Activated B cell treated with CpG ODN at 0.5 μM for 24 hours (primary cell): ENCODE measurements at regions not wholly inside any gene's neighbourhood (a gene's known extent, or its start where the extent isn't known, plus 50 kb on each side); places are given as distances from the start of the nearest gene placed in this dataset.

Source experiments
- ATAC-seq: fragments of 200-7000 bp; cut with Tn5 transposase; one replicate; pipeline ENCODE4 v1.10.0; 2021; ENCODE audit warnings: low read depth, mild to moderate bottlenecking, moderate library complexity
- CTCF ChIA-PET: fragments of 350-600 bp; sonication (Branson Sonifier 250); formaldehyde crosslinking; loops from one replicate; lab custom pipeline; 2021; ENCODE audit warnings: antibody characterized with exemption; lab: Charles Lee
- POLR2A ChIA-PET: fragments of 350-600 bp; sonication (Branson Sonifier 250); formaldehyde crosslinking; loops from one replicate; lab custom pipeline; 2021; ENCODE audit warnings: antibody characterized with exemption; lab: Charles Lee
- DNase-seq: peaks from one replicate; pipeline ENCODE4 v3.0.0; 2022
- H3K27ac Mint-ChIP-seq: one replicate; pipeline ENCODE4 v1.8.0; 2020; ENCODE audit warnings: mixed read lengths
- H3K27me3 Mint-ChIP-seq: one replicate; pipeline ENCODE4 v1.8.0; 2021; ENCODE audit warnings: mixed read lengths
- H3K36me3 Mint-ChIP-seq: one replicate; pipeline ENCODE4 v1.8.0; 2021; ENCODE audit warnings: low read depth, mixed read lengths
- H3K4me1 Mint-ChIP-seq: one replicate; pipeline ENCODE4 v1.8.0; 2021; ENCODE audit warnings: mixed read lengths
- H3K4me3 Mint-ChIP-seq: one replicate; pipeline ENCODE4 v1.8.0; 2020; ENCODE audit warnings: mild to moderate bottlenecking, mixed read lengths
- H3K9me3 Mint-ChIP-seq: one replicate; pipeline ENCODE4 v1.8.0; 2020; ENCODE audit warnings: mixed read lengths
- intact Hi-C: fragments of 100-400 bp; cut with micrococcal nuclease; formaldehyde crosslinking; loops from one replicate; pipeline ENCODE4 v1.15.1; 2024
- TF ChIP-seq, protein P1 (sequence below): fragments of 200-600 bp; IDR thresholded peaks from one replicate; pipeline ENCODE4 v1.8.0; 2022; ENCODE audit warnings: antibody characterized with exemption, mild to moderate bottlenecking

DNA sequence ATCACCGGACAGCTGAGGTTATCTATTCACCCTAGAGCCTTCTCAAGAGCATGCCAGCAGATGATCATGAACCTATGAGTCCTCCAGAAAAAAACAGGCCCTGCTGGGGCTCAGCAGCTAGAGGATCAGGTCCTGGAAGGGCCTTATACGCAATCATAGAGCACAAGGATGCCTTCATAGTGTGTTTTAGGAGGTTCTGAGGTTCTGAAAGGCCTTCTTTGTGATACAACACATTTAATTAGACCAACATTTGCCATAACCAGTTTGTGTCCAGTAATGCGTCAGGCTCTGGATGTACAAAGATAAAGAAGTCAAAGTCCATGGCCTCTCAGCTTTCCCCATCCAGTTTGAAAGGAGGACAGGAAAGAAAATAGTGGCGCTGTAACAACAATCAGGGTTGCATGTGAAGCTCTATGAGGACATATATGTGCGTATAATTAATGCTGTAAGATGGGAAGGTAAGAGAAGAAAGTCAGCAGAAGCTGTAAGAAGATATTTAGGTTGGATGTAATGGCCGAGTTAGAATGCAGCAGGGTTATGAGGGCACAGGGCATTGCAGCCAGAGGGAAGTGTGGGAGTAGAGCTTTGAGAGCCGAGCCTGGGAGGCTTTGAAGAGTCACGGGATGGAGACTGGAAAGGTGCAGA is 302.6 kb upstream of the TBL1XR1 start:
- CTCF ChIA-PET = no interaction called here
- ATAC-seq = no peak
- POLR2A ChIA-PET = no interaction called here

DNA sequence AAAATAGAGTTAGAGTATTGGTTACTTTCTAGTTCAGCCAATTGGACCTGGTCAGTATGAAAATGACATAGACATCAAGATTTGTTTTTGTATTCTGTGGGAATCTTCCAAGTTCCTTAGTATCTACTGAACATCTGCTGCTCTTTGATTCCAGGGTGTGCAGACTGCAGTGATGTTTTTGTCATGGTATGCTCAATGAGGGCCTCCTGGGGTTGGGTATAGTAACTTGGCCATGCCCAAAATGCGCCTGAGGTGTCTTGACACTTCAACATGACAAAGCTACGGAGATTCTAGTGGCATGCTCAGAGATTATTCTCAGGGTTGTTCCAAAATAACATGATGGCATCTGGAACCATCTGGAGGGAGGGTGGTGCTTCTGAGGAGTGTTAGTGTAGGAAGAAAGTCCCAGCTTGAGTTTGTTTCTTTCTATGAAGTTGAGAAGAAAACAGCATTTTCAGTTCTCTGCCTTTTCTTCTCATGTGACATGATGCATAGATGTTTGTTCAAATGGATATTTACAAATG is 313.5 kb upstream of the TBL1XR1 start:
- Mint-ChIP-seq H3K36me3 (no peaks in the 10 kb centered on the region), H3K4me3 (no peak overlapping the region), H3K27me3 (no peaks in the 10 kb centered on the region), H3K27ac (no peak overlapping the region), H3K9me3 (no peaks in the 10 kb centered on the region), H3K4me1 (peaks cover 3% of the 10 kb centered on the region)
- POLR2A ChIA-PET = no interaction called here
- DNase-seq (no peak), ATAC-seq (no peak)
- CTCF ChIA-PET = no interaction called here
- intact Hi-C loops = no loop called here
- TF ChIP-seq, protein P1, sequence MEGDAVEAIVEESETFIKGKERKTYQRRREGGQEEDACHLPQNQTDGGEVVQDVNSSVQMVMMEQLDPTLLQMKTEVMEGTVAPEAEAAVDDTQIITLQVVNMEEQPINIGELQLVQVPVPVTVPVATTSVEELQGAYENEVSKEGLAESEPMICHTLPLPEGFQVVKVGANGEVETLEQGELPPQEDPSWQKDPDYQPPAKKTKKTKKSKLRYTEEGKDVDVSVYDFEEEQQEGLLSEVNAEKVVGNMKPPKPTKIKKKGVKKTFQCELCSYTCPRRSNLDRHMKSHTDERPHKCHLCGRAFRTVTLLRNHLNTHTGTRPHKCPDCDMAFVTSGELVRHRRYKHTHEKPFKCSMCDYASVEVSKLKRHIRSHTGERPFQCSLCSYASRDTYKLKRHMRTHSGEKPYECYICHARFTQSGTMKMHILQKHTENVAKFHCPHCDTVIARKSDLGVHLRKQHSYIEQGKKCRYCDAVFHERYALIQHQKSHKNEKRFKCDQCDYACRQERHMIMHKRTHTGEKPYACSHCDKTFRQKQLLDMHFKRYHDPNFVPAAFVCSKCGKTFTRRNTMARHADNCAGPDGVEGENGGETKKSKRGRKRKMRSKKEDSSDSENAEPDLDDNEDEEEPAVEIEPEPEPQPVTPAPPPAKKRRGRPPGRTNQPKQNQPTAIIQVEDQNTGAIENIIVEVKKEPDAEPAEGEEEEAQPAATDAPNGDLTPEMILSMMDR = no peak

More for the DNA sequence above, 302.6 kb upstream of the TBL1XR1 start:
- Mint-ChIP-seq H3K27me3 (no peaks in the 10 kb centered on the region), H3K4me1 (peaks cover 5% of the 10 kb centered on the region), H3K27ac (no peak overlapping the region), H3K9me3 (no peaks in the 10 kb centered on the region), H3K4me3 (no peak overlapping the region), H3K36me3 (no peaks in the 10 kb centered on the region)
- no peak for DNase-seq
- TF ChIP-seq, protein P1 = no peak
- intact Hi-C loops = no loop called here

DNA sequence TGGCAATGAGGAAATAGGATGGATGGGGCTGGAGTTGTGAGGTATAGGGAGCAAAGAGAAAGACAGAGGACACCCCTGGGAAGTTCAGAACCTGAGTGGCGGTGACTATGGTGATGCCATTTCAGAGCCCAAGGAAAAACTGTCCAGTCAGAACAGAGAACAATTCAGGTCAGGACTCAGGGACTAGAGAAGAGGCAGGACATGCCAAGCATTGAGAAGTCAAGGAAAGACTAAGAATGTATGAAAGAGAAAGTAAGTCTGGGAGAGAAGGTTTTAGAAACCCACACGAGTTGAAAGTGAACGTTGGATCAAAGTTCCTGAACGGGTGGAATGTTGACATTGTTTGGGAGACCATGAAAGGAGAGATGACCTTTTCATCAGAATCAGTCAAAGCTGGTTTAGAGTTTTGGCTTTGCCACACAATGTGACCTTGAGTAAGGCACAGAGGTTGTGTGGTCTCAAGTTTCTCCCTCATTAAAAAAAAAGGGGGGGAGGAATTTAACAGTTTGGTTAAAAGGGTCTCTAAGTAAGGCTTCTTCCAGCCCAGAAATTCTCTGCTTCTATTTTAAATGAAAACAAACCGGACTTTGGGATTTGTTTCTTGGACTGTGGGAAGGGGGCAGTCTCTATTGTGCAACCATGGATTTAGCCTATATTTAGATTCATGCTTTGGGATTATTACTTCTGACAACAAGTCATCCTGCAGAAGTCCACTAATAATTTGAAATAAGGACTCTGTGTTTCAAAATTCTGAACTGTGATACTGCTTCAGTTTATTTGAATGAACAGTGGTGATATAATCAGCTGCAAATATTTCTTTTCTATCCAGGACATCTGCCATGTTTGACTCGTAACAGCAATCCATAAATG is 315.9 kb upstream of the TBL1XR1 start:
- Mint-ChIP-seq H3K4me1 (peaks cover 3% of the 10 kb centered on the region), H3K27me3 (no peaks in the 10 kb centered on the region), H3K27ac (no peak overlapping the region), H3K9me3 (no peaks in the 10 kb centered on the region), H3K36me3 (no peaks in the 10 kb centered on the region), H3K4me3 (no peak overlapping the region)
- TF ChIP-seq, protein P1 = no peak
- POLR2A ChIA-PET = no interaction called here
- DNase-seq (no peak), ATAC-seq (no peak)
- CTCF ChIA-PET = no interaction called here
- intact Hi-C loops = no loop called here

GRCh38 chr3:177513815-177514610 is 316.7 kb upstream of the TBL1XR1 start:
- H3K27ac Mint-ChIP-seq = no peak overlapping the region
- ATAC-seq = no peak
- no peak for DNase-seq
- ChIA-PET POLR2A (no interaction called here), CTCF (no interaction called here)
- H3K36me3 Mint-ChIP-seq = no peaks in the 10 kb centered on the region
- TF ChIP-seq, protein P1 = no peak
- H3K4me1 Mint-ChIP-seq = peaks cover 3% of the 10 kb centered on the region
- no peak overlapping the region for H3K4me3 Mint-ChIP-seq
- H3K9me3 Mint-ChIP-seq = no peaks in the 10 kb centered on the region
- intact Hi-C loops = no loop called here
- H3K27me3 Mint-ChIP-seq = no peaks in the 10 kb centered on the region
